ENCODE measurements at regions not wholly inside any gene's neighbourhood (a gene's known extent, or its start where the extent isn't known, plus 50 kb on each side); places are given as distances from the start of the nearest gene placed in this dataset.

GRCh38 chr4:126530996-126531585, 1101.7 kb upstream of the INTU start (continued):
- TF ChIP-seq MEF2B (IDR thresholded peaks at IDR 0.05; ENCODE audit: partially characterized antibody, poor library complexity, severe bottlenecking) (no peak), SPI1 (IDR thresholded peaks at IDR 0.05; ENCODE audit: borderline replicate concordance, insufficient read depth, low read depth, low read length) (no peak), E4F1 (IDR thresholded peaks at IDR 0.05; ENCODE audit: borderline replicate concordance, partially characterized antibody) (no peak), SRF (IDR thresholded peaks at IDR 0.05; ENCODE audit: low read depth in 2 of 2, low read length in 2 of 2) (no peak), HDAC2 (IDR thresholded peaks at IDR 0.05) (no peak), BMI1 (IDR thresholded peaks at IDR 0.05; ENCODE audit: borderline replicate concordance) (no peak)

GRCh38 chr4:126532527-126532926, 1100.2 kb upstream of the INTU start:
- no peak for DNase-seq (ENCODE audit: low read depth, low spot score)
- SMC1A ChIA-PET (ENCODE audit: uncharacterized antibody, unreplicated experiment): interaction anchor here (0.9 kb wide), 1 partner anchor 481 kb away, joined by 3 read pairs; no protein-coding TSS in a partner anchor
- in situ Hi-C loops (cut with MboI): no loop called here
- no peaks in the 10 kb centered on the region for H3K4me1 ChIP-seq (ENCODE audit: control insufficient read depth, insufficient read depth, low read length)
- H2AFZ ChIP-seq (ENCODE audit: control insufficient read depth, low read depth, low read length): no peak overlapping the region
- no peak for ATAC-seq
- H4K20me1 ChIP-seq (ENCODE audit: control insufficient read depth, insufficient read depth): no peaks in the 10 kb centered on the region
- no peaks in the 10 kb centered on the region for H3K9me3 ChIP-seq (replicated peaks; ENCODE audit: control insufficient read depth, insufficient read depth, low read length)
- no TSS peak for BruUV-seq (replicated peaks)
- RAD21 ChIA-PET (ENCODE audit: unreplicated experiment): no interaction called here
- H3K9ac ChIP-seq (ENCODE audit: control insufficient read depth, insufficient read depth, low read length): no peak overlapping the region
- H3K27me3 ChIP-seq (replicated peaks in 1 of 2; ENCODE audit: control insufficient read depth in 2 of 2, insufficient read depth in 2 of 2, low read length in 1 of 2): no peaks in the 10 kb centered on the region
- no peaks in the 10 kb centered on the region for H3K79me2 ChIP-seq (ENCODE audit: control insufficient read depth, insufficient read depth, low read length)
- POLR2A ChIA-PET: no interaction called here
- intact Hi-C loops (cut with micrococcal nuclease; ENCODE audit: unreplicated experiment): no loop called here
- no peaks in the 10 kb centered on the region for H3K36me3 ChIP-seq (ENCODE audit: control insufficient read depth in 2 of 2, insufficient read depth in 2 of 2, low read length in 1 of 2)
- H3K4me2 ChIP-seq (ENCODE audit: control insufficient read depth, insufficient read depth): no peak overlapping the region
- no peak overlapping the region for H3K4me3 ChIP-seq
- no peak overlapping the region for H3K27ac ChIP-seq (ENCODE audit: control insufficient read depth, insufficient read depth)
- 82% methylated on average over 1 of the region's 1 CpG for WGBS (ENCODE audit: insufficient coverage, insufficient replicate concordance, low lambda C conversion rate, missing lambda C conversion rate)
- no peak for FAIRE-seq
- CTCF ChIA-PET: no interaction called here
- TF ChIP-seq POU2F2 (IDR thresholded peaks at IDR 0.05; ENCODE audit: borderline replicate concordance, low read depth, low read length) (no peak), GATAD2B (conservative IDR thresholded peaks at IDR 0.05; ENCODE audit: low read depth) (no peak), ZZZ3 (IDR thresholded peaks at IDR 0.05; ENCODE audit: control insufficient read depth, insufficient read length, low read depth) (no peak), PML (IDR thresholded peaks at IDR 0.05; ENCODE audit: low read length) (no peak), SMAD5 (IDR thresholded peaks at IDR 0.05; ENCODE audit: low read depth) (no peak), KDM1A (IDR thresholded peaks at IDR 0.05; ENCODE audit: borderline replicate concordance) (no peak), MTA2 (IDR thresholded peaks at IDR 0.05; ENCODE audit: low read depth) (no peak), SUPT20H (IDR thresholded peaks at IDR 0.05; ENCODE audit: borderline replicate concordance, control insufficient read depth, low read depth, low read length) (no peak)
- TF ChIP-seq, protein P1, sequence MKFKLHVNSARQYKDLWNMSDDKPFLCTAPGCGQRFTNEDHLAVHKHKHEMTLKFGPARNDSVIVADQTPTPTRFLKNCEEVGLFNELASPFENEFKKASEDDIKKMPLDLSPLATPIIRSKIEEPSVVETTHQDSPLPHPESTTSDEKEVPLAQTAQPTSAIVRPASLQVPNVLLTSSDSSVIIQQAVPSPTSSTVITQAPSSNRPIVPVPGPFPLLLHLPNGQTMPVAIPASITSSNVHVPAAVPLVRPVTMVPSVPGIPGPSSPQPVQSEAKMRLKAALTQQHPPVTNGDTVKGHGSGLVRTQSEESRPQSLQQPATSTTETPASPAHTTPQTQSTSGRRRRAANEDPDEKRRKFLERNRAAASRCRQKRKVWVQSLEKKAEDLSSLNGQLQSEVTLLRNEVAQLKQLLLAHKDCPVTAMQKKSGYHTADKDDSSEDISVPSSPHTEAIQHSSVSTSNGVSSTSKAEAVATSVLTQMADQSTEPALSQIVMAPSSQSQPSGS (IDR thresholded peaks at IDR 0.05; ENCODE audit: low read length): no peak
- TF ChIP-seq, protein P2, sequence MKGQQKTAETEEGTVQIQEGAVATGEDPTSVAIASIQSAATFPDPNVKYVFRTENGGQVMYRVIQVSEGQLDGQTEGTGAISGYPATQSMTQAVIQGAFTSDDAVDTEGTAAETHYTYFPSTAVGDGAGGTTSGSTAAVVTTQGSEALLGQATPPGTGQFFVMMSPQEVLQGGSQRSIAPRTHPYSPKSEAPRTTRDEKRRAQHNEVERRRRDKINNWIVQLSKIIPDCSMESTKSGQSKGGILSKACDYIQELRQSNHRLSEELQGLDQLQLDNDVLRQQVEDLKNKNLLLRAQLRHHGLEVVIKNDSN (IDR thresholded peaks at IDR 0.05; ENCODE audit: borderline replicate concordance, extremely low read length, insufficient read depth, low read depth, low read length): no peak
- TF ChIP-seq, protein P3, sequence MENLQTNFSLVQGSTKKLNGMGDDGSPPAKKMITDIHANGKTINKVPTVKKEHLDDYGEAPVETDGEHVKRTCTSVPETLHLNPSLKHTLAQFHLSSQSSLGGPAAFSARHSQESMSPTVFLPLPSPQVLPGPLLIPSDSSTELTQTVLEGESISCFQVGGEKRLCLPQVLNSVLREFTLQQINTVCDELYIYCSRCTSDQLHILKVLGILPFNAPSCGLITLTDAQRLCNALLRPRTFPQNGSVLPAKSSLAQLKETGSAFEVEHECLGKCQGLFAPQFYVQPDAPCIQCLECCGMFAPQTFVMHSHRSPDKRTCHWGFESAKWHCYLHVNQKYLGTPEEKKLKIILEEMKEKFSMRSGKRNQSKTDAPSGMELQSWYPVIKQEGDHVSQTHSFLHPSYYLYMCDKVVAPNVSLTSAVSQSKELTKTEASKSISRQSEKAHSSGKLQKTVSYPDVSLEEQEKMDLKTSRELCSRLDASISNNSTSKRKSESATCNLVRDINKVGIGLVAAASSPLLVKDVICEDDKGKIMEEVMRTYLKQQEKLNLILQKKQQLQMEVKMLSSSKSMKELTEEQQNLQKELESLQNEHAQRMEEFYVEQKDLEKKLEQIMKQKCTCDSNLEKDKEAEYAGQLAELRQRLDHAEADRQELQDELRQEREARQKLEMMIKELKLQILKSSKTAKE (IDR thresholded peaks at IDR 0.05; ENCODE audit: low read depth, poor library complexity, severe bottlenecking): no peak
